Hepatocyte (in vitro differentiated cells): ENCODE measurements at regions not wholly inside any gene's neighbourhood (a gene's known extent, or its start where the extent isn't known, plus 50 kb on each side); places are given as distances from the start of the nearest gene placed in this dataset.
A peak's percentile ranks its signal among the peaks of the same experiment; 100 is the strongest.

Source experiments
- DNase-seq: peaks from one replicate; pipeline ENCODE4 v3.0.0-alpha.2; 2016; ENCODE audit warnings: low spot score
- H2AFZ ChIP-seq: fragments of 200-600 bp; sonication (generic); 2 replicates; pipeline ENCODE4 v1.6.0; 2016; ENCODE audit warnings: antibody characterized with exemption, mild to moderate bottlenecking
- H3K27ac ChIP-seq: fragments of 200-600 bp; sonication (generic); 2 replicates; pipeline ENCODE4 v1.5.1; 2016; ENCODE audit warnings: mild to moderate bottlenecking
- H3K27me3 ChIP-seq: fragments of 200-600 bp; sonication (generic); 2 replicates; pipeline ENCODE4 v1.6.1; 2016
- H3K36me3 ChIP-seq: fragments of 200-600 bp; sonication (generic); replicated peaks from 2 replicates; pipeline ENCODE4 v1.5.1; 2016; ENCODE audit warnings: low read depth; ENCODE audit not compliant: insufficient read depth
- H3K4me1 ChIP-seq: fragments of 200-600 bp; sonication (generic); 2 replicates; pipeline ENCODE4 v1.5.1; 2016; ENCODE audit warnings: mild to moderate bottlenecking, moderate library complexity; ENCODE audit not compliant: insufficient read depth
- H3K4me2 ChIP-seq: fragments of 200-600 bp; sonication (generic); 2 replicates; pipeline ENCODE4 v1.6.0; 2016
- H3K4me3 ChIP-seq: fragments of 200-600 bp; sonication (generic); 2 replicates; pipeline ENCODE4 v1.5.1; 2016; ENCODE audit warnings: mild to moderate bottlenecking
- H3K79me2 ChIP-seq: fragments of 200-600 bp; sonication (generic); 2 replicates; pipeline ENCODE4 v1.6.0; 2017; ENCODE audit warnings: mild to moderate bottlenecking
- H3K9me2 ChIP-seq: fragments of 200-600 bp; sonication (generic); replicated peaks from 2 replicates; pipeline ENCODE4 v1.6.0; 2017; ENCODE audit warnings: mild to moderate bottlenecking; ENCODE audit not compliant: insufficient read depth
- H3K9me3 ChIP-seq: fragments of 200-600 bp; sonication (generic); 2 replicates; pipeline ENCODE4 v1.5.1; 2016; ENCODE audit warnings: low read depth, mild to moderate bottlenecking
- H4K20me1 ChIP-seq: fragments of 200-600 bp; sonication (generic); 2 replicates; pipeline ENCODE4 v1.6.0; 2016; ENCODE audit warnings: mild to moderate bottlenecking; ENCODE audit not compliant: insufficient read depth, poor library complexity, severe bottlenecking
- CTCF ChIP-seq: fragments of 200-600 bp; sonication (generic); IDR thresholded peaks from 2 replicates; pipeline ENCODE4 v1.5.1; 2016; ENCODE audit warnings: antibody characterized with exemption, mild to moderate bottlenecking; ENCODE audit not compliant: poor library complexity
- EZH2 ChIP-seq: fragments of 200-600 bp; sonication (generic); IDR thresholded peaks from 2 replicates; pipeline ENCODE4 v1.6.1; 2016; ENCODE audit warnings: antibody characterized with exemption, mild to moderate bottlenecking, borderline replicate concordance
- EZH2phosphoT487 ChIP-seq: fragments of 200-600 bp; sonication (generic); IDR thresholded peaks from one replicate; pipeline ENCODE4 v1.6.1; 2018; ENCODE audit warnings: antibody characterized with exemption, mild to moderate bottlenecking, low read depth, moderate library complexity; ENCODE audit not compliant: unreplicated experiment, severe bottlenecking
- WGBS: methylation state at CpG from one replicate; pipeline ENCODE4 v1.1.6; 2016; ENCODE audit warnings: low lambda C conversion rate; ENCODE audit errors: missing lambda C conversion rate; 5-methylcytosine and 5-hydroxymethylcytosine counted together

DNA sequence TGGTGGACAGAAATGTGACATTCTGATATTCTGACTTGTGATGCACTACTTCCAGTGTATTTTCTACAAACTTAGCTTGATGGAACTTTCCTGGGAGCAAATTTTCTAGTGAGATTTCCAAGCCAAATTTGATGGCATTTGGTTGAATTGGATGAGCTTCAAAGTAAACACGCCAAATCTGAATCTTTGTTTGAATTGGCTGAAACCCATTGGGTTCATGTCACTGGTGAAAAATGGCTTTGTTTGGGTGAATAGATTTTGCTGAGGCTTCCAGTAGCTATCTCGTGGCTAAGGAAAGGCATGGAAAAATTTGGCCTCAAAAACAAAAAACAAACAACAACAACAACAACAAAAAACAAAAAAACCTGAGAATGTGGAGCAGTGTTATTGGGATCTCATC is 271.1 kb upstream of the RPS23 start:
- no peaks in the 10 kb centered on the region for H3K9me3 ChIP-seq
- no peaks in the 10 kb centered on the region for H3K9me2 ChIP-seq
- no peak overlapping the region for H3K4me2 ChIP-seq
- H4K20me1 ChIP-seq = no peaks in the 10 kb centered on the region
- no peaks in the 10 kb centered on the region for H3K36me3 ChIP-seq
- no peak for TF ChIP-seq EZH2phosphoT487
- no peak for TF ChIP-seq EZH2
- TF ChIP-seq CTCF = no peak
- H3K27ac ChIP-seq = no peak overlapping the region
- DNase-seq = no peak
- H3K4me3 ChIP-seq = no peak overlapping the region
- H3K27me3 ChIP-seq = no peaks in the 10 kb centered on the region
- H2AFZ ChIP-seq = no peak overlapping the region
- 89% methylated on average over 2 of the region's 2 CpGs for WGBS
- no peaks in the 10 kb centered on the region for H3K79me2 ChIP-seq
- H3K4me1 ChIP-seq = no peaks in the 10 kb centered on the region

DNA sequence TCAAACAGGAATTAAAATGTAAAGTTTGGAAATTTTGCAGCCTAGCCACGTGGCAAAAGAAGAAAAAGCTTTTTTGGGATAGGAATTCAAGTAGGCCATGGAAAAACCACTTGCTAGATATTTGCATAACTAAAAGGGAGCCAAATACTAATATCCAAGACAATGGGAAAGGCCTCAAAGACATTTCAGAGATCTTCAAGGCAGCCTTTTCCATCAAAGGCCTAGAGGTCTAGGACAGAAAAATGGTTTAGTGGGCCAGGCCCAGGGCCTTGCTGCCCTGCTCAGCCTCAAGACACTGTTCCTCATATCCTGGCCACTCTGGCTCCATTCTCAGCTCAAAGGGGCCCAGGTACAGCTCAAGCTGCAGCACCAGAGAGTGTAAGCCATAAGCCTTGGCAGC is 265.9 kb upstream of the RPS23 start:
- Histone ChIP-seq H3K36me3 (no peaks in the 10 kb centered on the region), H3K27me3 (no peaks in the 10 kb centered on the region), H2AFZ (no peak overlapping the region), H3K79me2 (no peaks in the 10 kb centered on the region), H3K27ac (no peak overlapping the region), H3K9me3 (no peaks in the 10 kb centered on the region), H3K4me1 (no peaks in the 10 kb centered on the region), H3K4me2 (no peak overlapping the region), H4K20me1 (no peaks in the 10 kb centered on the region), H3K4me3 (no peak overlapping the region), H3K9me2 (no peaks in the 10 kb centered on the region)
- no peak for DNase-seq
- TF ChIP-seq EZH2 (no peak), CTCF (no peak), EZH2phosphoT487 (no peak)
- WGBS = 68% methylated on average over 1 of the region's 1 CpG

DNA sequence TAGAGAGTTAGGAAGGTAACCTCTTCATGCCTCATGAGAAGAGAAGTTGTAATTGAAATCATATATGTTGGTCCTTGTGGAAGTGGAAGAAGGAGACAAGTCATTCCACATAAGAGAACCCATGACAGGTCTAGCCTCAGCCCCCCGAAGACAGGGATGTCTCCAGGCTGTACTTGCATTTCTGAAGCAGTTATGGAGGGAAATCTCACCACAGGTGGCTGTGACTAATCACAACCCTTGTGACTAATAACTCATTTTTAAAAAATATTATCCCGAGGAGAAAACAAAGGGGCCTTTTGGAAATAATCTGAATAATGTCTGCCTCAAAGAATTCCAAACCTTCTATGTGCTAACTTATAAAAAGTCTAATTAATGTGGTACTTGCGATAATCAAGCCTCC is 262.1 kb upstream of the RPS23 start:
- no peaks in the 10 kb centered on the region for H3K9me3 ChIP-seq
- H3K4me1 ChIP-seq = peaks cover 8% of the 10 kb centered on the region
- no peak overlapping the region for H3K4me3 ChIP-seq
- H3K27ac ChIP-seq = no peak overlapping the region
- no peak for TF ChIP-seq EZH2phosphoT487
- TF ChIP-seq EZH2 = no peak
- no peak for TF ChIP-seq CTCF
- H3K27me3 ChIP-seq = no peaks in the 10 kb centered on the region
- H4K20me1 ChIP-seq = no peaks in the 10 kb centered on the region
- no peaks in the 10 kb centered on the region for H3K79me2 ChIP-seq
- WGBS = 100% methylated on average over 3 of the region's 3 CpGs
- DNase-seq = no peak
- H3K9me2 ChIP-seq = no peaks in the 10 kb centered on the region
- H3K36me3 ChIP-seq = no peaks in the 10 kb centered on the region
- no peak overlapping the region for H2AFZ ChIP-seq
- H3K4me2 ChIP-seq = no peak overlapping the region

DNA sequence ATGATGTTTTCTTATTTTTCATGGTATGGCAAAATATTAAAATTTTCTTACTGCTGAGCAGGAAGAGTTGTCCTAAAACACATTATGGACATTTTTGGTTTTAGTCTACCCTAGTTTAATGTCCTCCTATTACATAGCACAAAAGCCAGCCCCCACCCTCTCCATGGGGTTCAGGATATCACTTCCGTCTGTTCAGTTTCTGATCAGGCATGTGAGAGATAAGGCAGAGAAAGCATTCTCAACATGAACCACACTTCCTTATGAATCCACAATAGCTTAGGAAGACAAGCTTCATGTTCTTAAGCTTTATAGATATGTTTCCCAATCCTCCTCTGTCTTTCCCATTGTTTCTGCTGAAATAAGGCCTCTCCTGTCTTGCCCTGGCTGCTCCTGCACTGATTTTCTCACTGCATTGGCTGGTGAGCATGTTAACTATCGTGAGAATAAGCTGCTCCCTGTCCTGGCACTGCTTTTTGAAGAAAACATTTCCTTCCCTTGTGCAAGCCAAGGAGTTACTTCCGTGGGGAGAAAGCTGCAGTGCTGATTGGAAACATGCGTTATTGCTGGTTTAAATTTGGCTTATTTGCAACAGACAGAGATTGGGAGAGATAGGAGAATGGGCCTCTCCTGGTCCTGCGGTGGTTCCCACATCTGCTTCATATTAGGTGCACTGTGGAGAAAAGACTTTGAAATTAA is 260.3 kb upstream of the RPS23 start:
- H2AFZ ChIP-seq = peak overlapping the region; percentile 36
- no peak overlapping the region for H3K4me3 ChIP-seq
- peak overlapping the region; percentile 74 for H3K27ac ChIP-seq
- DNase-seq = peak; percentile 26
- peaks cover 8% of the 10 kb centered on the region for H3K4me1 ChIP-seq
- 50% methylated on average over 5 of the region's 5 CpGs for WGBS
- no peaks in the 10 kb centered on the region for H4K20me1 ChIP-seq
- H3K4me2 ChIP-seq = peak overlapping the region; percentile 17
- no peaks in the 10 kb centered on the region for H3K9me3 ChIP-seq
- no peaks in the 10 kb centered on the region for H3K36me3 ChIP-seq
- H3K27me3 ChIP-seq = no peaks in the 10 kb centered on the region
- H3K79me2 ChIP-seq = no peaks in the 10 kb centered on the region
- H3K9me2 ChIP-seq = no peaks in the 10 kb centered on the region
- no peak for TF ChIP-seq EZH2phosphoT487
